Peyer's patch (tissue), 4 donors: ENCODE measurements at regions not wholly inside any gene's neighbourhood (a gene's known extent, or its start where the extent isn't known, plus 50 kb on each side); places are given as distances from the start of the nearest gene placed in this dataset.

Experiments
- CTCF ChIP-seq, 6 experiments: fragments of 450-650 bp in 4 of 6; fragments of 200-600 bp in 2 of 6; sonication (generic) in 1 of 6; IDR thresholded peaks; one replicate each; pipeline ENCODE4 v1.5.1; 2017 to 2019; ENCODE audit warnings: antibody characterized with exemption in 6 of 6, mild to moderate bottlenecking in 3 of 6, moderate library complexity in 1 of 6
- POLR2A ChIP-seq, 2 donors: fragments of 450-650 bp; IDR thresholded peaks; one replicate each; pipeline ENCODE4 v1.5.1; 2017; ENCODE audit warnings: antibody characterized with exemption in 2 of 2, mild to moderate bottlenecking in 2 of 2, moderate library complexity in 2 of 2

GRCh38 chr6:143601504-143601903 is 76.3 kb upstream of the PHACTR2 start:
- no peak for TF ChIP-seq CTCF (IDR thresholded peaks at IDR 0.05)
- TF ChIP-seq POLR2A (IDR thresholded peaks at IDR 0.05): no peak
